Stimulated activated CD8-positive, alpha-beta memory T cell treated with anti-CD3 and anti-CD28 coated beads, Interleukin-12 subunit alpha, Interleukin-12 subunit beta, amount 100 ng/mL, for 4 hours (primary cell): ENCODE measurements at regions not wholly inside any gene's neighbourhood (a gene's known extent, or its start where the extent isn't known, plus 50 kb on each side); places are given as distances from the start of the nearest gene placed in this dataset.

Source experiments
- DNase-seq: peaks from one replicate; pipeline ENCODE4 v3.0.0-alpha.2; 2020; ENCODE audit warnings: low read depth

DNA sequence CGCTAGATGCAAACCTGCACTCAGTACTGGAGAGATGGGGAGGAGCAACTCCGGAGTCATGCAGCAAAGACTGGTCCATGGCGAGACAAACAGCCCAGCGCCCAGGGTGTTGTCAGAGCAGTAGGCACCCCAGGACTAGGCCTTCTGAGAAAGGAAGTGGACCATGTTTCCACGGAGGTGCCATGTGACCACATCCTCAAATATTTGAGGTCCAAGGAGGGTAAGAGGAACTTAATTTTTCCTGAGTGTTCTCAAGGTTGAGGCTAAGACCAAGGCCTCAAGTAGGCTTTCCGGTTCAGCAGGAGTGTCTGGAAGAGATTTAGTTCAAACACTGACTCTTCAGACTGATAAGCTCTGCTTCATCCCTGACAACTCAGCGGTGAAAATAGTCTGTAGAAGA, 186.2 kb downstream of the RHOU start:
- no peak for DNase-seq

DNA sequence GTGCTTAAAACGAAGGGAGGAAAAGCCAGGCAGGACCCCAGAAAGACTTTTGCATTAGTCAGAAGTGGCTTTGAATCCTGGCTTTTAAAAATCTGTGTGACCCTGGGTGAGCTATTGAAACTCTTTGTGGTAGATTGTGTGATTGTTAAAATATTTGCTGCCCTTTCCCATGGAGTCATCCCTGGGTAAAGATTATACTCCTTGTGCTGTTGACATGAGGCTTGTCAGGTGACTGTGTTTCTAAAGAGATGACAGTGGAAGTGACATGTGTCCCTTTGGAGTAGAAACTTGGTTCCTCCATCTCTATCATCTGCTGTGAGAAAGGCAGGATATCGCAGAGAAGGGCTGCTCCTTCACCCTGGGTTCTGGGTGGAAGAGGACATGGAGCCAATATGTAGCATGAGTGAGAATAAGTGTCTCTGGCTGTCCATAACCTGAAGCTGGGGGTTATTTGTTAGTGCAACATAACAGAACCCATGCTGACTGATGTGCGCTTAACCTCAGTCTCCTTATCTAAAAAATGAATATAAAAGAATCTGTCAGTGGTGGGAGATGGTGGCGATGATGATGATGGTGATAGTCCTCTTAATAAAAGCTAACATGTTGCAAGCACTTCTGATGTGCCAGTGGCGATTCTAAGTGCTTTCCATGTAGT, 187.6 kb downstream of the RHOU start:
- no peak for DNase-seq

DNA sequence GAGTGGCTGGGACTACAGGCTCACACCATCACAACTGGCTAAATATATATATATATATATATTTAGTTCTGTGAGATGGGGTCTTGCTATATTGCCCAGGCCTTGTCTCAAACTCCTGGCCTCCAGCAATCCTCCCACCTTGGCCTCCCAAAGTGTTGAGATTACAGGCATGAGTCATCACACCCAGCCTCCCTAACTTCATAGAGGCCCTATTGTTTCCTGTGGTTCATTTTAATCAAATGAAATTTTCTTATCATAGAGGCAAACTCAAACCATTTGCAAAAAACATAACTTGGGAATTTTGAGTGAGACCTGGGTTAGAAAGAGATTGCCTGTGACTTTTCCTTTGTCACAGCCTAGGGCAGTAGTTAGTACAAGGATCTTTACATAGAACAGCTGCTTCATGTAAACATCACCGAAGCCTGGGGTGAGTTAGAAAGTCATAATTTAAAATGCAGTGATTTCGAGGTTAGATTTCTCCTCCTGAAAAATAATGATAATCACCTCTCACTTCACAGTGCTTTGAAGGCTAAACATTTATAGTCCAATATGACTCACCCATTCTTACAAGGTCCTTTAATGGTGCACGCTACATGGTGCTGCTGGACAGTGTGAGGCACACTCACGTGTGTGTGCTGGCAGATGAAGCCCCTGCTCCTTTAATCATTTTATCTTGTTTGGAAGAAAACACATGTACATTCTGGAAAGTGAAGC, 188.9 kb downstream of the RHOU start:
- DNase-seq = no peak

DNA sequence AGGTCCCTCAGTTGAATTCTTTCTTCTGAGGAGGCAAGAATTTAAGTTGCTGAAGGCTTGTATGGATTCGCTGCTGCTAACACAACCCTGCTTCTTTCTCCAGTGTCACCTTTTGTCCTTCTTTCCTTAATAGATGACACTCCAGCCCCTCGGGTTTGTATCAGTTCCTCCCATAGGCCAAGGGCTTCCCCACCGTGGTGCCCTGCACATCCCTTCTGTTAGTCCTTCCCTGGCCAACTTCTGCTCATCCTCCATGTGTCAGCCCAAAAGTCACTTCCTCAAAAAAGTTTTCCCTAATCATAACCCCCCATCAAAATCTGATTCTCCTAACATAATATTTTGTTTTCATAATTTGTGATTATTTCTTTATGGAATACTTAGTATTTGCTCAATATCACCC, 190.4 kb downstream of the RHOU start:
- DNase-seq = no peak

DNA sequence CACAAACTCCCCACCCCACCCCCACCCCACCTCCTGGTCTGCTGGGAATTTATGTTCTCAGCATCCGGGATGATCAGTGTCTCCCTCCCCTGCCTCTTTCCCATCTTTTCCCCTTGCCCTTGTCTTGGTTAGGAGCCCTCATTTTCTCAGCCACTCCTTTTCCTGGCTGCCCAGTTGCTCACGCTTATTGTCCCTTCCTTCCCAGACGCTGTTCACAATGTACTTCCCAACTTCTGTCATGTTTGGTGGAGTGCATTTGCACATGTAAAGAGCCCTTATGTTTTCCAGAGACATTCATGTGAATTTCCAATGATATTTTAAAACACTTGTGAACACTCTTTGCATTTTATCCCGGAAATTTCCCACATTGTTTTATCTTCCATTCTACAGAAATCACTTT, 192.1 kb downstream of the RHOU start:
- no peak for DNase-seq

DNA sequence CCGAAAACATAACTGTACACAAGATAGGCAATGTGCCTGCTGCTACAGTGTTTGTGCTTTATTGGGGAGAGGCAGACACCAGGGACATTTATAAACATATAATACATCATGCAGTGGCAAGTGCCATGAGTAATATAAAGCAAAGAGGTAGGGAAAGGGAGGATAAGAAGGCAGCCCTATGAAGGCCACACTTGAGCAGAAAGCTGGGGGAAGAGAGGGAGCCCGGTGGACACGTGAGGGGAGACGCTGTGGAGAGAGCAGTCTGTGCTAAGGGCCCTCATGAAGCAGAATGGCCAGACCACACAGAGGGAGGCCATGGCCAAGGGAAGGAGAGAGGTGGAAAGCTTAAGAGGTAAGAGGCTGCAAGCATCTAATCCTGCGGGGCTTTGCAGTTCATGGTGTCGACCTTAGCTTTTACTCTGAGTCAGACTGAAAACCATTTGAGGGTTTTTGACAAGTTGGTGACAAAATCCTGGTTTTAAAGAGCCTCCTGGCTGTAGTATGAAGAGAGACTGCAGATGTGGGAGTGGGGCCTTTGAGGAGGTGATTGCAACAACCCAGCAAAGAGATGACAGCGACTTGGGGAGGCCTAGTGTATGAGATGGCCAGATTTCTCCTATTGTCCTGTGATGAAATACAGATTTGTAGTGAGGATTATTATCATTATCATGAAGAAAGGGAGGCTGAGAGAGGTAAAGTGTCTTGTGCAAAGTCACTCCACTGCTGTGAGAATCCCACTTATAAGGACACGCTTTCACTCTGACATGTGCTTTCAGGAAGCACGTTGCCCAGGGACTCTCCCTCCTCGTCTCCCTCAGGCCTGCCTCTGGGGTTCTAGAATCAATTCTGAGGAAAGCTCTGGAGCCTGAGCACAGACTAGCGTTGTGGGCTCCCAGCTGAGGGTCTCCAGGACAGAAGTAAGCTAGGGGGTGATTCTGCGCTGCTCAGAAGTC, 192.9 kb downstream of the RHOU start:
- DNase-seq = no peak

DNA sequence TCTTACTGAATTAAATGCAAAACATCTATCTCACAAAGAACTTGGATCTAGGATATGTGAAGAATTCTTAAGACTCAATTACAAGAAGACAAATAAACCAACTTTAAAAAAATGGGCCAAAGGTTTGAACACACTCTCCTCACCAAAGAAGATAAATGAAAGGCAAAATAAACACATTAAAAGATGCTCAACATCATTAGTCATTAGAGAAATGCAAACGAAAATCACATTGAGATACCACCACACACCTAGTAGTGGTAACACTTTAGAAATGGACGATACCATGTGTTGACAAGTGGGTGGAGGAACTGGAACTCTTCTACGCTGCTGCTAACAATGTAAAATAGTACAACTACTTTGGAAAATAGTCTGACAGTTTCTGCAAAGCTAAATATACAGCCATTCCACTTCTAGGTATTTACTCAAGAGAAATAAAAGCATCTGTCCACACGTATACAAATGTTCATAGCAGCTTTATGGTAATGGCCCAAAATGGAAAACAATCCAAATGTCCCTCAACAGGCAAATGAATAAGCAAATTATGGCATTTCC, 194.3 kb downstream of the RHOU start:
- DNase-seq = no peak

DNA sequence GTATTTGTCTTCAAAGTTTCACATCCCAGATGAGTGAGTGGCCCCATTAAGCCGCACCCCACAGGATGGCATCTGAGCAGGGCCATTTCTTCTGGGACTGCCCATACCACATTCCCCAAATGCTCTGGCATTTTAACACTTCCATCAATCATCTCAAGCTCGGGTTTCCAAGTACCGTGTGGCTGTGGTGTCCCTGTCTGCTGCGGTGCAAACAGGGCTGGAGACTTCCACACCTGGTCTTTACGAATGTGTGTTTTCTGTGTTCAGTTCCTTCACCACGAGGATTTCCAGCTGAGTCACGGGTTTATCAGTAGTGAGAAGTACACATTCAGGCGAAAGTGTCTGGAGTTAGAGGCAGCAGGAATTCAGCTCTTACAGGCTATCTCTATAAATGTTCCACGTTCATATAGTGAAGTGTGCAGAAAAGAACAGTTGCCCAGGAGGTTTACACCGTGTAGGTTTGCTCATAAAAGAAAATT, 195.2 kb downstream of the RHOU start:
- no peak for DNase-seq

DNA sequence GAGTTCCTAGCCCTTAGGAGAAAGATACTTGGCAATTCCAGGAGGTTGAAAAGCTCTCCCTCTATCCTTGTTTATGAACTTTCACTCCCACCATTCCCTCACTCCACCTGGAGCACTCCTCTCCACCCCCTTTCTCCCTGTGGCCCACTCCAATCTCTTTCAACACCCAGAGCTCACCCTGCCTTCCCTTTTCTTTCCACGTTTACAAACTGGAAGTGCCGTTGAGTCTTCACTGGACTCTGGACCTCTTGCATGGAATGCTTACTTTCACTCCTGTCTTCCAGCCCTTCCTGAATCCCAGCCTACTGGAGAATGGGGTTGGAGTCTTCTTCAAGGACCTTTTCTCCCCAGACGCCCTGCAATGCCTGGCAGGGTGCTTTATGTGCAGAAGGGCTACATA, 198.5 kb downstream of the RHOU start:
- DNase-seq = no peak

DNA sequence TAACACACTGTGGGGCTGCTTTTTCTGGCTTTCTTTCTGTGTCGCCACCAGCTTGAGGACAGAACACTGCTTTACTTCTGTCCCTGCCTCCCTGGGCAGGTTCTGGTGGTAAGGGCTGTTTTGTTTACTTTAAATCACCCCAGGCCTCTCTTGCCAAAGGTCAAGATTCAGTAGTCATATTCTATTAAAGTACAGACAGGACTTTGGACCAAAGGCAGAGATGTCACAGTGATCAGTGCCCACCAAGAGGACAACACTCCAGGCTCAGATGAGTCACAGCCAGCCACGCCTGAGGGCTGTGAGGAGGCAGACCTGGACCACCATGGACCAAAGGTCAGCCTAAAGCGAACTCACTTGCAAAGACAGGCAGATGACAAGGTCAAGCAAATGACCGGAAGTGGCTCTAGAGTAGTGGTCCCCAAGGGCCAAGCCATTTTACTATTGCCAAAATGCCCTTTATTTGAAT, 200.0 kb downstream of the RHOU start:
- DNase-seq = no peak

DNA sequence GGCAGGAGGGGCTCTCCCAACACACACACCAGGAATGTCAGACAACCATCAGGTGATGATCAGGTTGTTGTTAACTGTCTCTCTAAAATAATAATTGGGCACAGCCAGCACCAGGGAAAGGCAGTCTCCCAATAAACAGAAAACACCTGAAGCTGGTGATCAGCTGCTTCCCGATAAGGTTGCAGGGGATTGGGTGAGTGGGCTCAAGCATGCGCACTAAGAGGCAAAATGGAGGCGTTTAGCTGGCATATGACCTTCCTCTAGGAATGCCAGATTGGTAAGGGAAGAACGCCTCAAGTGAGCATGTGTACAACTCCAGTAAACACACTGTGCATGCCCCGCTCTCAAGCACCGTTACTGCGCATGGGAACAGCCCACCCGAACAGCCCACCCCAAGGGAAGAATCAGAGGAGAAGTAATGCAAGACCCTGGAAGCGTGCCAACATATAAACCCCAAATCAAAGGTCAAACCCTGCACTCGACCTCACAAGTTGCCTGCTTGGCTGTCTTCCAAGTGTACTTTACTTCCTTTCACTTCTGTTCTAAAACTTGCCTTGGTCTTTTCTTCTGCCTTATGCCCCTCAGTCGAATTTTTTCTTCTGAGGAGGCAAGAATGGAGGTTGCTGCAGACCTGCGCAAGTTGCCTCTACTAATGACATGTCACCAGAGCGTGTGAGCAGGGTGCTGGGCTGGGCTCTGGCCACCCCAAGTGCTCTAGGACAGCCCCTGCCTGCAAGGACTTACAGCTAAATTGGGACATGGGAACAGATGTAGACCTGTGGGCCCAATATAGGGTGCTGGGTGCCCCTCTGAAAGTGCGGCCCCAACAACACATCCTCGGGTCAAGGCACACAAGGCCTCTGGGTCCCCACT, 200.8 kb downstream of the RHOU start:
- DNase-seq = no peak

DNA sequence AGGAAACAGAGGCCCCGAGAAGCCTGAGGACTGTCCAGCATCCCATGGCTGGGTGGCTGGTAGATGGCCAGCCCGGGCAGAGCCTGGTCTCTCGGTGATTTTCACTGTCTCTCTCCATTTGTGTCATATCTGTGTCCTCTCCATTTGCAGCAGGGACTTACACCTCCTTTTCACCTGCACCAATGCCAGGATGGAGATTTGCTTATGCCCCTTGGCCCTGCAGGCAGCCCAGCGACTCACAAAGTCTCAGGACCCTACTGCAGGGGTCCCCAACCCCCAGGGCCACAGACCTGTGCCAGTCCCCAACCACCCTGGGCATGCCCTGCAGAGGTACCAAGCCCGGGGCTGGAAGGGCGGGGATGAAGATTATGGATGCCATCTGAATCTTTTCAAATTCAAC, 201.6 kb downstream of the RHOU start:
- DNase-seq = no peak

DNA sequence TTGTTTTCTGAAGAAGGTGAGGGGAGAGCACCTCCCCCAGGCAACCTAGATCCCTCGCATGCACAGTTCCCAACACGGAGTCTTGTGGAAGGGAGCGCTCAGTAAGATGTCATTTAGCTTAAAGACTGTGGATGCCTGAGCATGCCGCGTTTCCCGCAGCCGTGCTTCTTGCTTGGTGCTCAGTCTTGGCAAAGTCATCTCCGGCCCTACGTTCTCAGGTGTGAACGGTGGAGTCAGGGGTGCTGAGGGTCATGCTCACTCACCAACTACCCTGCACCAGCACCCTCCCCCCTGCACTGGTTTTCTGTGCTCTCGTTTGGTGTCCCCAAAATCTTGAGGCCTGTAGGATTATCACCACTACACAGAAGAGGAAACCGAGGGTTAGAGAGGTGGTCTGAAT, 202.1 kb downstream of the RHOU start:
- no peak for DNase-seq

DNA sequence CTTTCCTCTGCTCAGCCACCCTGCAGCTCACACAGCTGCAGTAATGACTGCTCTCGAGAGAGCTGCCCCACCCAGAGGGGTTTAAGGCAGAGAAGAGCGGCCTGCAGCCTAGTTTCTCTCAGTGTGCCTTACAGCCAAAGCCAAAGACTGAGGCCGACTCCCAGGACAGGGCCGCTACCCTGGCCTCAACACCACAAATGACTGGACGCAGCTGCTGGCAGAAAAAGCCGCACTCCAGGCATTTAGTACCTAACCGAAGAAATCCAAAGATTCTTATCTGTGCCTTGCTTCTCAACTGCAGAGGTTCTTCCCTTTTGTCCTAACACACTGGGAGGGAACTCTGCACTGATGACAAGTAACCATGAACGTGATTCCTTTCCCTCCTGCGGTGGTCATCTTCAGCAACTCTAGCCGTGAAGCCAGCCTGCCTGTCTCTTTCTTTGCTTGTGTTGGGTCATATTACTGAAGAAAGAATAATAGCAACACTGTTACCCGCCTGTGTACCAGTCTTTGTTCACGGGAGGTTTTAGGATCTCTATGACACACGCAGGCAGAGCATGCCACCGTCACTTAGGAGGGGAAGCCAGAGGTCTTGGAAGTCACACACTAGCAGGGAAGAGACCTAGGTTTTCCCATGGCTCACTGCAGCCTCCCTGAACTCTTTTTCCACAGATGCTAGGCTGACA, 202.7 kb downstream of the RHOU start:
- DNase-seq = no peak

DNA sequence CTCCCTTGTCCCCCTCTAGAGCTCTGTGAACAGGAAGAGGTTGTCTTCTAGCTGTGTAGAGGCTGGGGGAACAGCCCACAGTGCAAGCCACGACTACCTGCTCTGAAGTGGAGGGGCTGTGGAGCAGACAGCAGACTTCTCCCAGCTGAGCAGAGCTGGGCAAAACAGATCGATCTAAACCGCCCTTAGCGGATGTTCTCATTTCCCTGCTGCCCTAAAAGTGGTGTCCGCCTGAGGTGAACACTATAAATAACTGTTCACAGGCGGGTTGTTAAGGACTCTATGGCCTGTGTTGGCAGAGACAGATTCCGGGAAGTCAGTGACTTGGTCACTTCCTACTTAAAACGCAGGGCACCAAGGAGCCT, 203.2 kb downstream of the RHOU start:
- DNase-seq = peak; percentile 1

DNA sequence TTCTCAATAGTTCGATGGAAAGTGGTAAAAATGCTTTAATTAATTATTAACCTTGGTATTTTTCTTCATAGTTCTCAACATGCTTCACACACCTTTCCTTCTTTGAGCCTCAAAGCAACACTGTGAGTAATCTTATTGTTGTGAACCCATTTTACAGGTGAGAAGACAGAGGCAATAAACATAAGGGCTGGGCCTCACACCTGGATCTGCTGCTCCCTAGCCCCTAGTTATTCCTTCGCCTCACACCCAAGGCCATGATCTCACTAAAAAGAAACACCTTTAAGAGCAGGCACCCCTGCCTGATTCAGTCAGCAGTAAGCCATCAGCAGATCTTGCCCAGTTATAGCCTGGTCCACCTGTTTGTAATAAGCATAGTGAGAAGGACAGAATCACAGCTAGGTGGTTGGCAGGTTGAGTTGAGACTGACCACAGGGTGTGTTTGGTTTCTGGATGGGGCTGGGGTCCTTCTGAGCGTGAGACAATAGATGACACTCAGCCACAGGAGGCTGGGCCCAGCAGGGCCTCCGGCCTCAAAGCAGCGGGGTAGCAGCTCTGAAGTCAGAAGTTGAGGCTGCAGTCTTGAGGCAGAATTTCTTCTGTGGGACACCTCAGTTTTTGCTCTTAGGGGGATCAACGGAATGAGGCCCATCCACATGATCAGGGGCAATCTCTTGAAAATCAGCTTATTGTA, 203.9 kb downstream of the RHOU start:
- no peak for DNase-seq

DNA sequence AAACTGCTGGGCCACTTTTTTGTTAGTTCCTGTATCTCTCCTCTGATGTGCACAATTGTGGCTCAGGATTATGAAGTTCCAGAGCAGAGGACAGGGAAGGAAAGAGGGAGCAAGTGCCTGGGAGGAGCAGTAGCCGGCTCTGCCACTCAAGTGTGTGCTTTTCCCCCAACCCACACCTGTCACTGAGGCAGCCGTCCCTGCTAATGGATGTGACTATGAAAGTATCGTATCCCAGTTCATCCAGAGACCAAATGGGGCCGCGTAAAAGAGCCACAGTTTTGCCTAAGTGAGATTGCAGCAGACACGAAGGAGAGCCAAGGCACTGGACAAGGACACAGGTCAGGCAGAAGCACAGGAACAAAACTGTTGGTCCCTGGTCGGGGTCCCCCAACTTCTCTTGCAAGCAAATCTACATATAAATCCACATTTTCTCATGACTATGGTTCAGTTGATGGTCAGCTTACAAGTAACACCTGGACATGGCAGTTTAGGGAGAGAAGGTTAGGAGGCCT, 204.7 kb downstream of the RHOU start:
- no peak for DNase-seq

DNA sequence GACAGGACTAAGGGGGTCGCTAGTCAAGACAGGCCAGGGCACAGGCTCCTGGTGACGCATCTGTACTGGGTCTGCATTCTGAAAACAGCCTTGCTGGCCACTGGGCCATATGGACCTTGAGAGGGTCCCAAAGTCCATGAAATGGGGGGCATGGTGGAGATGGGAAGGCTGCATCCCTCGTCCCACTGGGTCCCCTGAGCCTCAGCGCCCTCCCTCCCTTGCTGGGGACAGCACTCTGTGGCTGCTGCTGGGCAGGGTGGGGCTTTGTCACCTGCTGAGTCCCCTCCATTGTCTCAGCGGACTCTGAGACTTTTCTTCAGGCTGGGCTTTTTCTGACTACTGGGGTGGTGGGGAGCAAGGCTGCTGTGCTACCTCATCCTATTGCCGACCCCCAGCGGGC, 205.2 kb downstream of the RHOU start:
- DNase-seq = no peak

DNA sequence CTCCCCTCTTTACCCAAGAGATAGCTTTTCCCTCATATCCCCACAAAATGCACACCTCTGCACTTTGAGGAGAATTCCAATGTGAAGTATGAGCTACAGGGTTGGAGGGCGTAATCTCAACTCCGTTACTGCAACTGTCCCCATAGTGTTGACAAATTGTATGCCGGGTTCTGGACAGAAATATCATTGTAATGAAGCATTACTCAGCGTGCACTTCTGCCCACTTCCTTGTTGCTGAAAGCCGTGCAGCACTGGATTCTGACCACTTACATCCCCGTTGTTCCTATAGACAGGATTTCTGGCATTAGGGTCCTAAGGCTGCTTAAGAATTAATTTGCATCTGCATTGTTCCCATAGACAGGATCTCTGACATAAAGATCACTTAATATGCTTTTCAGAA, 205.6 kb downstream of the RHOU start:
- no peak for DNase-seq

DNA sequence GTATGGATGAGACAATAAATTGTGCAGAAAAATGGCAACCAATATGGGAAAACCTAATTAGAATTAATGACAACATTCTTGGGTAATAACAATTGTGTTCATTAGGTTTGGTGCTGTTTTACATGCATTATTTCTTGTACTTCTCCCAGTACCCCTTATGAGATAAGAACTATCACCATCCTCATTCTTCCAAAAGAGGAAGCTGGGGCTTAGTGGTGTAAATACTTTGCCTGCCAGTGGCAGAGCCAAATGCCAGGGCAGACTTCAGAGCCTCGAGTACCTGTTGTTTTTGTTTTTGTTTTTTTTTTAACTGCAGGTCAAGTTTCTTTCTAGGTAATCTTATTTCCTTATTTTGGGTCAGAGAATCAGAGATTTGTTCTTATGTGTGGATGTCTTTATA, 206.4 kb downstream of the RHOU start:
- DNase-seq = no peak
